Fibroblast of mammary gland (primary cell): ENCODE measurements at regions not wholly inside any gene's neighbourhood (a gene's known extent, or its start where the extent isn't known, plus 50 kb on each side); places are given as distances from the start of the nearest gene placed in this dataset.

ENCODE experiments used
- DNase-seq: peaks from one replicate; pipeline ENCODE4 v3.0.0-alpha.2; 2010; ENCODE audit warnings: low read depth
- H3K4me3 ChIP-seq: 2 replicates; pipeline ENCODE4 v1.5.1; 2011; ENCODE audit warnings: low read depth, mild to moderate bottlenecking, low read length, moderate library complexity; ENCODE audit not compliant: control insufficient read depth
- CTCF ChIP-seq: conservative IDR thresholded peaks from 2 replicates; pipeline ENCODE4 v1.5.1; 2011; ENCODE audit warnings: low read depth, low read length, inconsistent platforms; ENCODE audit not compliant: control insufficient read depth, insufficient read depth

- no peak for TF ChIP-seq CTCF
- no peak for DNase-seq
- H3K4me3 ChIP-seq = no peak overlapping the region
Observed at GRCh38 chr22:49232319-49233067, 595.2 kb downstream of the BRD1 start.

DNA sequence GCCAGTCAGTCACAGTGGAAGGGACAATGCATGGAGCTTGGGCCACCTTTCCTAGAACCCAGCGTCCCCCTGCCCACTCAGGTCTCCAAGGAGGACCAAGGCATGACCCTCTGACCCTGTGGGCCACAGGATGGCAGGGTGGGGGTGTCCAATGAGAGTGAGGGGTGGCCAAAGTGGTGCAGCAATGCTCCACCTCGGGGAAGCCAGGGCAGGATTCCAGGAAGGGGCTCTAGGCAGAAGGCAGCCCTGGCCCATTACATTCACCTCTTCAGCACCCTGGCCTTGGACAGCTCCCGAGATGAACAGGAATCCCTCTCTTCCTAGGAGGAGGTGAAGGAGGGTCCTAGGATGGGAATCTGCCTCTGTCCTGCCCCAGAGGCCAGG lies 597.5 kb downstream of the BRD1 start:
- no peak overlapping the region for H3K4me3 ChIP-seq
- no peak for DNase-seq
- no peak for TF ChIP-seq CTCF

- H3K4me3 ChIP-seq = no peak overlapping the region
- DNase-seq = no peak
- no peak for TF ChIP-seq CTCF
Observed at GRCh38 chr22:49229483-49230193, 598.0 kb downstream of the BRD1 start.

DNA sequence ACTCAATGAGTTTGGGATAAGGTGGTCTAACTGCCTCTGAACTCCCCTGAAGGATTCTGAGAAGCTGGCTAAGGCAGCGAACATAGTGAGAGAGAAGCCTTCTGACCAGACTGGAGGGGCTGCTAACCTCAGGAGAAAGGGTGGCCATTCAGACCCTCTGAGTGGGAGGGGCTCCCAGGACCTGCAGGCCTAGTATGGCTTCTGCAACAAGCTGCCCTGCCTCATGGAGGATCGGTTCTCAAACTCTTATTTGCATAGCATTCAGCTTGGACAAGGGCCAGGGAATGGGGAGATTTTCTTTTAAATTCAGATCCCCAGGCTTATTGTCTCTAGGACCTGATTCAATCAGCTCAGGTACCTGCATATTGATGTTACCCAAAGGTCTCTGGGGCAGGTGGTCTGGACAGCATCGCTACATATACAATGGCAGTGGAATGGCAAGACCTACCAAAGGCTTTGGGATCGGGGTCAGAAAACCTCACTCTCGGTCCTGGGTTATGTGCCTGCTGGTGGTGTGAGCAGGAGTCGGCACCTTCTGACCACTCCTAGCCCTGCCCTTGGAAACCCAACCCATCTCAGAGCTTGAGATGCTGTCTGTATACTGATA lies 599.1 kb downstream of the BRD1 start:
- no peak for DNase-seq
- H3K4me3 ChIP-seq = no peak overlapping the region
- TF ChIP-seq CTCF = no peak

GRCh38 chr22:49227670-49228069 lies 600.0 kb downstream of the BRD1 start:
- H3K4me3 ChIP-seq = no peak overlapping the region
- no peak for TF ChIP-seq CTCF
- no peak for DNase-seq

GRCh38 chr22:49226096-49226495 lies 601.6 kb downstream of the BRD1 start:
- H3K4me3 ChIP-seq = no peak overlapping the region
- no peak for TF ChIP-seq CTCF
- DNase-seq = no peak
